ENCODE measurements at regions not wholly inside any gene's neighbourhood (a gene's known extent, or its start where the extent isn't known, plus 50 kb on each side); places are given as distances from the start of the nearest gene placed in this dataset.
"Not testable (repeated sequence)": the region's sequence is repeated elsewhere in the genome, so short reads cannot be mapped to it uniquely, and the experiment has no call there.

- DNase-seq (ENCODE audit: low spot score): no peak
These were observed 166.9 kb downstream of the HLX start for GRCh38 chr1:221045842-221046831.

GRCh38 chr1:221051391-221051790, 172.1 kb downstream of the HLX start:
- DNase-seq (ENCODE audit: low spot score); in situ Hi-C loops (cut with HindIII; ENCODE audit: low sequenced_read_pairs): not testable (repeated sequence)

More at GRCh38 chr1:221045842-221046831, 166.9 kb downstream of the HLX start:
- in situ Hi-C loops (cut with HindIII; ENCODE audit: low sequenced_read_pairs): no loop called here

- DNase-seq (ENCODE audit: low spot score): no peak
- in situ Hi-C loops (cut with HindIII; ENCODE audit: low sequenced_read_pairs): no loop called here
These were observed 174.6 kb downstream of the HLX start for GRCh38 chr1:221053889-221054288.

- no peak for DNase-seq (ENCODE audit: low spot score)
- in situ Hi-C loops (cut with HindIII; ENCODE audit: low sequenced_read_pairs): no loop called here
These were observed 180.3 kb downstream of the HLX start for GRCh38 chr1:221059506-221059905.

- DNase-seq (ENCODE audit: low spot score): no peak
- in situ Hi-C loops (cut with HindIII; ENCODE audit: low sequenced_read_pairs): no loop called here
These were observed 184.4 kb downstream of the HLX start for GRCh38 chr1:221063651-221064050.

- no peak for DNase-seq (ENCODE audit: low spot score)
- in situ Hi-C loops (cut with HindIII; ENCODE audit: low sequenced_read_pairs): no loop called here
These were observed 187.2 kb downstream of the HLX start for GRCh38 chr1:221066351-221067001.

- in situ Hi-C loops (cut with HindIII; ENCODE audit: low sequenced_read_pairs): no loop called here
- no peak for DNase-seq (ENCODE audit: low spot score)
These were observed 188.5 kb downstream of the HLX start for GRCh38 chr1:221067721-221068120.

GRCh38 chr1:221069178-221069903, 190.1 kb downstream of the HLX start:
- in situ Hi-C loops (cut with HindIII; ENCODE audit: low sequenced_read_pairs): no loop called here

GRCh38 chr1:221069986-221070385, 190.7 kb downstream of the HLX start:
- DNase-seq (ENCODE audit: low spot score): no peak
- in situ Hi-C loops (cut with HindIII; ENCODE audit: low sequenced_read_pairs): no loop called here

More at GRCh38 chr1:221069178-221069903, 190.1 kb downstream of the HLX start:
- DNase-seq (ENCODE audit: low spot score): no peak

- in situ Hi-C loops (cut with HindIII; ENCODE audit: low sequenced_read_pairs): no loop called here
- DNase-seq (ENCODE audit: low spot score): no peak
These were observed 192.5 kb downstream of the HLX start for GRCh38 chr1:221071777-221072176.

- in situ Hi-C loops (cut with HindIII; ENCODE audit: low sequenced_read_pairs): no loop called here
- no peak for DNase-seq (ENCODE audit: low spot score)
These were observed 193.0 kb downstream of the HLX start for GRCh38 chr1:221072214-221072613.

- DNase-seq (ENCODE audit: low spot score): no peak
- in situ Hi-C loops (cut with HindIII; ENCODE audit: low sequenced_read_pairs): no loop called here
These were observed 195.1 kb downstream of the HLX start for GRCh38 chr1:221074332-221074731.

GRCh38 chr1:221075911-221076310, 196.7 kb downstream of the HLX start:
- DNase-seq (ENCODE audit: low spot score): no peak
- in situ Hi-C loops (cut with HindIII; ENCODE audit: low sequenced_read_pairs): no loop called here

- in situ Hi-C loops (cut with HindIII; ENCODE audit: low sequenced_read_pairs): no loop called here
- no peak for DNase-seq (ENCODE audit: low spot score)
These were observed 197.2 kb downstream of the HLX start for GRCh38 chr1:221076391-221076811.

GRCh38 chr1:221078260-221078965, 199.2 kb downstream of the HLX start:
- in situ Hi-C loops (cut with HindIII; ENCODE audit: low sequenced_read_pairs): no loop called here

GRCh38 chr1:221083902-221084301, 204.7 kb downstream of the HLX start:
- in situ Hi-C loops (cut with HindIII; ENCODE audit: low sequenced_read_pairs): no loop called here

More at GRCh38 chr1:221078260-221078965, 199.2 kb downstream of the HLX start:
- no peak for DNase-seq (ENCODE audit: low spot score)

GRCh38 chr1:221084681-221085080, 205.4 kb downstream of the HLX start:
- in situ Hi-C loops (cut with HindIII; ENCODE audit: low sequenced_read_pairs): no loop called here
- DNase-seq (ENCODE audit: low spot score): no peak

More at GRCh38 chr1:221083902-221084301, 204.7 kb downstream of the HLX start:
- no peak for DNase-seq (ENCODE audit: low spot score)

GRCh38 chr1:221085701-221086375, 206.6 kb downstream of the HLX start:
- DNase-seq (ENCODE audit: low spot score): no peak
- in situ Hi-C loops (cut with HindIII; ENCODE audit: low sequenced_read_pairs): no loop called here

All from G401 (cell line).